ENCODE measurements at regions not wholly inside any gene's neighbourhood (a gene's known extent, or its start where the extent isn't known, plus 50 kb on each side); places are given as distances from the start of the nearest gene placed in this dataset.

GRCh38 chr16:73505577-73505976, 457.6 kb upstream of the ZFHX3 start:
- H3K27me3 ChIP-seq (ENCODE audit: insufficient read depth, low read depth, severe bottlenecking), result peaks cover 19% of the 10 kb centered on the region
- no peaks in the 10 kb centered on the region for H3K36me3 ChIP-seq
- no peak overlapping the region for H3K4me3 ChIP-seq (ENCODE audit: low read depth, low read length)
- no peak for DNase-seq
- no peak for TF ChIP-seq CTCF (IDR thresholded peaks at IDR 0.05; ENCODE audit: low read depth, low read length)
- no peak overlapping the region for H3K27ac ChIP-seq
- H3K9me3 ChIP-seq (ENCODE audit: severe bottlenecking), result no peaks in the 10 kb centered on the region

GRCh38 chr16:73504591-73505575, 457.0 kb upstream of the ZFHX3 start:
- no peaks in the 10 kb centered on the region for H3K36me3 ChIP-seq
- no peaks in the 10 kb centered on the region for H3K9me3 ChIP-seq (ENCODE audit: severe bottlenecking)
- no peak overlapping the region for H3K4me3 ChIP-seq (ENCODE audit: low read depth, low read length)
- no peak for DNase-seq
- no peak overlapping the region for H3K27ac ChIP-seq
- peaks cover 19% of the 10 kb centered on the region for H3K27me3 ChIP-seq (ENCODE audit: insufficient read depth, low read depth, severe bottlenecking)
- no peak for TF ChIP-seq CTCF (IDR thresholded peaks at IDR 0.05; ENCODE audit: low read depth, low read length)

- Histone ChIP-seq H3K4me3 (ENCODE audit: low read depth, low read length) (no peak overlapping the region), H3K27ac (no peak overlapping the region), H3K36me3 (no peaks in the 10 kb centered on the region), H3K27me3 (ENCODE audit: insufficient read depth, low read depth, severe bottlenecking) (peaks cover 19% of the 10 kb centered on the region), H3K9me3 (ENCODE audit: severe bottlenecking) (no peaks in the 10 kb centered on the region)
- no peak for TF ChIP-seq CTCF (IDR thresholded peaks at IDR 0.05; ENCODE audit: low read depth, low read length)
- no peak for DNase-seq
Measured at GRCh38 chr16:73503093-73503492, 455.2 kb upstream of the ZFHX3 start.

- Histone ChIP-seq H3K4me3 (ENCODE audit: low read depth, low read length) (no peak overlapping the region), H3K36me3 (no peaks in the 10 kb centered on the region), H3K9me3 (ENCODE audit: severe bottlenecking) (no peaks in the 10 kb centered on the region), H3K27me3 (ENCODE audit: insufficient read depth, low read depth, severe bottlenecking) (peaks cover 10% of the 10 kb centered on the region), H3K27ac (no peak overlapping the region)
- TF ChIP-seq CTCF (IDR thresholded peaks at IDR 0.05; ENCODE audit: low read depth, low read length), result no peak
- no peak for DNase-seq
Measured at GRCh38 chr16:73499276-73499675, 451.3 kb upstream of the ZFHX3 start.

GRCh38 chr16:73485880-73486279, 438.0 kb upstream of the ZFHX3 start:
- Histone ChIP-seq H3K9me3 (ENCODE audit: severe bottlenecking) (no peaks in the 10 kb centered on the region), H3K27ac (no peak overlapping the region), H3K4me3 (ENCODE audit: low read depth, low read length) (no peak overlapping the region), H3K27me3 (ENCODE audit: insufficient read depth, low read depth, severe bottlenecking) (peaks cover 15% of the 10 kb centered on the region), H3K36me3 (no peaks in the 10 kb centered on the region)
- no peak for DNase-seq
- TF ChIP-seq CTCF (IDR thresholded peaks at IDR 0.05; ENCODE audit: low read depth, low read length), result no peak
